ENCODE measurements at regions not wholly inside any gene's neighbourhood (a gene's known extent, or its start where the extent isn't known, plus 50 kb on each side); places are given as distances from the start of the nearest gene placed in this dataset.
"Not testable (repeated sequence)": the region's sequence is repeated elsewhere in the genome, so short reads cannot be mapped to it uniquely, and the experiment has no call there.

- intact Hi-C loops (cut with micrococcal nuclease), result no loop called here
- Histone ChIP-seq H3K9me3 (ENCODE audit: control insufficient read depth in 2 of 3, low read length in 3 of 3) (no peaks in the 10 kb centered on the region), H3K4me1 (ENCODE audit: control insufficient read depth in 2 of 2, insufficient read depth in 2 of 2, low read length in 2 of 2) (no peaks in the 10 kb centered on the region), H3K27ac (ENCODE audit: low read depth, low read length) (no peak overlapping the region), H3K36me3 (ENCODE audit: control insufficient read depth in 2 of 3, insufficient read depth in 3 of 3, low read length in 3 of 3) (no peaks in the 10 kb centered on the region), H3K27me3 (ENCODE audit: control insufficient read depth in 2 of 2, insufficient read depth in 2 of 2, low read length in 2 of 2) (no peaks in the 10 kb centered on the region), H3K4me3 (ENCODE audit: low read length) (no peak overlapping the region)
- CTCF ChIA-PET, result no interaction called here
- no peak overlapping the region for H3K27ac Mint-ChIP-seq
- peaks cover 0 to 22% (median 16%) of the 10 kb centered on the region in 5 donors for H3K27me3 Mint-ChIP-seq
- POLR2A ChIA-PET, result no interaction called here
- H3K9me3 Mint-ChIP-seq, result peaks cover 3 to 13% (median 10%) of the 10 kb centered on the region in 11 donors
- H3K4me3 Mint-ChIP-seq, result no peak overlapping the region
- peaks cover 0 to 5% (median 0%) of the 10 kb centered on the region in 5 donors for H3K36me3 Mint-ChIP-seq
- H3K4me1 Mint-ChIP-seq, result no peaks in the 10 kb centered on the region
- DNase-seq (no peak), ATAC-seq (no peak)
Observed at GRCh38 chr14:54010981-54011380, 54.4 kb upstream of the BMP4 start.

- DNase-seq (no peak), ATAC-seq (no peak)
- Mint-ChIP-seq H3K4me3 (no peak overlapping the region), H3K9me3 (peaks cover 0 to 14% (median 5%) of the 10 kb centered on the region in 11 donors), H3K36me3 (no peaks in the 10 kb centered on the region), H3K27me3 (no peaks in the 10 kb centered on the region), H3K27ac (no peak overlapping the region), H3K4me1 (no peaks in the 10 kb centered on the region)
- Histone ChIP-seq H3K4me1 (ENCODE audit: control insufficient read depth in 2 of 2, insufficient read depth in 2 of 2, low read length in 2 of 2) (no peaks in the 10 kb centered on the region), H3K27ac (ENCODE audit: low read depth, low read length) (no peak overlapping the region), H3K9me3 (ENCODE audit: control insufficient read depth in 2 of 3, low read length in 3 of 3) (no peaks in the 10 kb centered on the region), H3K36me3 (ENCODE audit: control insufficient read depth in 2 of 3, insufficient read depth in 3 of 3, low read length in 3 of 3) (no peaks in the 10 kb centered on the region), H3K4me3 (ENCODE audit: low read length) (no peak overlapping the region), H3K27me3 (ENCODE audit: control insufficient read depth in 2 of 2, insufficient read depth in 2 of 2, low read length in 2 of 2) (no peaks in the 10 kb centered on the region)
- POLR2A ChIA-PET, result no interaction called here
- CTCF ChIA-PET, result no interaction called here
- intact Hi-C loops (cut with micrococcal nuclease), result no loop called here
Observed at GRCh38 chr14:54023027-54023426, 66.4 kb upstream of the BMP4 start.

- intact Hi-C loops (cut with micrococcal nuclease), result no loop called here
- ChIA-PET POLR2A (no interaction called here), CTCF (no interaction called here)
Observed at GRCh38 chr14:54025661-54026060, 69.0 kb upstream of the BMP4 start.

GRCh38 chr14:54026671-54027070 is 70.0 kb upstream of the BMP4 start:
- peaks cover 0 to 6% (median 0%) of the 10 kb centered on the region in 5 donors for H3K36me3 Mint-ChIP-seq
- POLR2A ChIA-PET, result no interaction called here
- no peak overlapping the region for H3K27ac ChIP-seq (ENCODE audit: low read depth, low read length)

More at GRCh38 chr14:54025661-54026060, 69.0 kb upstream of the BMP4 start:
- no peaks in the 10 kb centered on the region for H3K9me3 ChIP-seq (ENCODE audit: control insufficient read depth in 2 of 3, low read length in 3 of 3)
- ATAC-seq, result no peak
- H3K27me3 ChIP-seq (ENCODE audit: control insufficient read depth in 2 of 2, insufficient read depth in 2 of 2, low read length in 2 of 2), result no peaks in the 10 kb centered on the region
- Mint-ChIP-seq H3K4me3 (no peak overlapping the region), H3K4me1 (no peaks in the 10 kb centered on the region), H3K27me3 (no peaks in the 10 kb centered on the region), H3K9me3 (peaks cover 0 to 16% (median 7%) of the 10 kb centered on the region in 11 donors), H3K27ac (no peak overlapping the region), H3K36me3 (peaks cover 0 to 3% (median 0%) of the 10 kb centered on the region in 5 donors)
- H3K27ac ChIP-seq (ENCODE audit: low read depth, low read length), result no peak overlapping the region
- H3K4me1 ChIP-seq (ENCODE audit: control insufficient read depth in 2 of 2, insufficient read depth in 2 of 2, low read length in 2 of 2), result no peaks in the 10 kb centered on the region
- DNase-seq, result no peak
- H3K4me3 ChIP-seq (ENCODE audit: low read length), result no peak overlapping the region
- H3K36me3 ChIP-seq (ENCODE audit: control insufficient read depth in 2 of 3, insufficient read depth in 3 of 3, low read length in 3 of 3), result no peaks in the 10 kb centered on the region

GRCh38 chr14:54030996-54031395 is 74.4 kb upstream of the BMP4 start:
- H3K4me3 Mint-ChIP-seq; ATAC-seq; H3K4me1 ChIP-seq (ENCODE audit: control insufficient read depth in 2 of 2, insufficient read depth in 2 of 2, low read length in 2 of 2); DNase-seq; H3K27me3 ChIP-seq (ENCODE audit: control insufficient read depth in 2 of 2, insufficient read depth in 2 of 2, low read length in 2 of 2); H3K36me3 ChIP-seq (ENCODE audit: control insufficient read depth in 2 of 3, insufficient read depth in 3 of 3, low read length in 3 of 3); CTCF ChIA-PET; H3K4me3 ChIP-seq (ENCODE audit: low read length); H3K27ac Mint-ChIP-seq; H3K27ac ChIP-seq (ENCODE audit: low read depth, low read length); POLR2A ChIA-PET; intact Hi-C loops (cut with micrococcal nuclease); H3K4me1 Mint-ChIP-seq: not testable (repeated sequence)
- H3K9me3 ChIP-seq (ENCODE audit: control insufficient read depth in 2 of 3, low read length in 3 of 3), result peaks cover 0 to 14% (median 0%) of the 10 kb centered on the region in 3 experiments
- Mint-ChIP-seq H3K36me3 (peaks cover 0 to 14% (median 3%) of the 10 kb centered on the region in 5 donors), H3K27me3 (peaks cover 0 to 14% (median 7%) of the 10 kb centered on the region in 5 donors), H3K9me3 (peaks cover 4 to 34% (median 23%) of the 10 kb centered on the region in 11 donors)

More at GRCh38 chr14:54026671-54027070, 70.0 kb upstream of the BMP4 start:
- ATAC-seq (no peak), DNase-seq (no peak)
- H3K4me3 ChIP-seq (ENCODE audit: low read length), result no peak overlapping the region
- Mint-ChIP-seq H3K4me1 (no peaks in the 10 kb centered on the region), H3K4me3 (no peak overlapping the region), H3K27ac (no peak overlapping the region), H3K27me3 (no peaks in the 10 kb centered on the region), H3K9me3 (peaks cover 0 to 16% (median 9%) of the 10 kb centered on the region in 11 donors)
- CTCF ChIA-PET, result no interaction called here
- no peaks in the 10 kb centered on the region for H3K9me3 ChIP-seq (ENCODE audit: control insufficient read depth in 2 of 3, low read length in 3 of 3)
- no peaks in the 10 kb centered on the region for H3K27me3 ChIP-seq (ENCODE audit: control insufficient read depth in 2 of 2, insufficient read depth in 2 of 2, low read length in 2 of 2)
- no peaks in the 10 kb centered on the region for H3K4me1 ChIP-seq (ENCODE audit: control insufficient read depth in 2 of 2, insufficient read depth in 2 of 2, low read length in 2 of 2)
- intact Hi-C loops (cut with micrococcal nuclease), result no loop called here
- no peaks in the 10 kb centered on the region for H3K36me3 ChIP-seq (ENCODE audit: control insufficient read depth in 2 of 3, insufficient read depth in 3 of 3, low read length in 3 of 3)

- Mint-ChIP-seq H3K36me3 (peaks cover 0 to 14% (median 3%) of the 10 kb centered on the region in 5 donors), H3K27me3 (peaks cover 0 to 15% (median 8%) of the 10 kb centered on the region in 5 donors), H3K9me3 (peaks cover 4 to 35% (median 24%) of the 10 kb centered on the region in 11 donors)
- H3K4me3 Mint-ChIP-seq; ATAC-seq; POLR2A ChIA-PET; H3K27ac Mint-ChIP-seq; H3K4me1 Mint-ChIP-seq; DNase-seq; H3K4me3 ChIP-seq (ENCODE audit: low read length); CTCF ChIA-PET; H3K4me1 ChIP-seq (ENCODE audit: control insufficient read depth in 2 of 2, insufficient read depth in 2 of 2, low read length in 2 of 2); H3K27ac ChIP-seq (ENCODE audit: low read depth, low read length); H3K27me3 ChIP-seq (ENCODE audit: control insufficient read depth in 2 of 2, insufficient read depth in 2 of 2, low read length in 2 of 2); H3K36me3 ChIP-seq (ENCODE audit: control insufficient read depth in 2 of 3, insufficient read depth in 3 of 3, low read length in 3 of 3); intact Hi-C loops (cut with micrococcal nuclease): not testable (repeated sequence)
- peaks cover 0 to 14% (median 0%) of the 10 kb centered on the region in 3 experiments for H3K9me3 ChIP-seq (ENCODE audit: control insufficient read depth in 2 of 3, low read length in 3 of 3)
Observed at GRCh38 chr14:54033285-54033684, 76.7 kb upstream of the BMP4 start.

- POLR2A ChIA-PET, result no interaction called here
- intact Hi-C loops (cut with micrococcal nuclease), result no loop called here
- Mint-ChIP-seq H3K9me3 (peaks cover 0 to 37% (median 17%) of the 10 kb centered on the region in 11 donors), H3K27ac (no peak overlapping the region), H3K4me3 (no peak overlapping the region), H3K27me3 (peaks cover 3 to 25% (median 13%) of the 10 kb centered on the region in 5 donors), H3K4me1 (no peaks in the 10 kb centered on the region), H3K36me3 (peaks cover 0 to 8% (median 3%) of the 10 kb centered on the region in 5 donors)
- Histone ChIP-seq H3K27me3 (ENCODE audit: control insufficient read depth in 2 of 2, insufficient read depth in 2 of 2, low read length in 2 of 2) (no peaks in the 10 kb centered on the region), H3K4me1 (ENCODE audit: control insufficient read depth in 2 of 2, insufficient read depth in 2 of 2, low read length in 2 of 2) (no peaks in the 10 kb centered on the region), H3K27ac (ENCODE audit: low read depth, low read length) (no peak overlapping the region), H3K36me3 (ENCODE audit: control insufficient read depth in 2 of 3, insufficient read depth in 3 of 3, low read length in 3 of 3) (no peaks in the 10 kb centered on the region), H3K4me3 (ENCODE audit: low read length) (no peak overlapping the region), H3K9me3 (ENCODE audit: control insufficient read depth in 2 of 3, low read length in 3 of 3) (peaks cover 0 to 14% (median 0%) of the 10 kb centered on the region in 3 experiments)
- CTCF ChIA-PET, result no interaction called here
- no peak for ATAC-seq
- DNase-seq, result no peak
Observed at GRCh38 chr14:54038724-54039123, 82.1 kb upstream of the BMP4 start.

Measured in naive thymus-derived CD4-positive, alpha-beta T cell (primary cell).